ENCODE measurements at regions not wholly inside any gene's neighbourhood (a gene's known extent, or its start where the extent isn't known, plus 50 kb on each side); places are given as distances from the start of the nearest gene placed in this dataset.

DNA sequence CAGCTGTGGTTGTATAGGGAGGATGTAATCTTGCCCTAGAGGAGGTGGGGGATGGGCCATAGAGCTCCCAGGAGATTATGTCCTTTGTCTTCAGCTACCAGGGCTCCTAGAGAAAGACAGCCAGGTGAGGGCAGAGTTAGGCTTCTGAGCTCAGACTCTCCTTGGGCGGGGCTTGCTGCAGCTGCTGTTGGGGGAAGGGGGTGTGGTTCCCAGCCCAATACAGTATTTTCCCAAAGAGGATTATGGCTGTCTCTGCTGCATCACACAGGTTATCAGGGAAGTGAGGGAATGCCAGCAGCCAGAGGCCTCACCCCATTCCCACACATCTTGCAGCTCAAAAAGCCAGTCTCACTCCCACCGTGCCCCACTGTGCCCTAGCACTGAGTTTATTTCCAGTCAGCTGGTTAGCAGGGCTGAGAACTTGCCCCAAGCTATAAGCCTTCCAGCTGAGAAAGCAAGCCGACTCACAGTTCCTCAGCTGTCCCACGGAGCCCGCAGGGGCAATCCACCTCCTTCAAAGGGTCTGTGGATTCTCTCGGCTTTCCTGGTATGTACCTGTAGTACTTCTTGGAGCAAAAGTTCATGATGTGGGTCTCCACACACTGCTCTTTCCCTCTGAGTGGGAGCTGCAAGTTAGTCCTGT, 217.3 kb upstream of the CPNE8 start:
- Mint-ChIP-seq H3K36me3 (no peaks in the 10 kb centered on the region), H3K4me3 (no peak overlapping the region), H3K27me3 (peaks cover 1% of the 10 kb centered on the region), H3K4me1 (ENCODE audit: low read depth) (no peaks in the 10 kb centered on the region), H3K9me3 (no peaks in the 10 kb centered on the region), H3K27ac (no peak overlapping the region)
- CTCF ChIA-PET, result no interaction called here
- no peak for DNase-seq
- POLR2A ChIA-PET, result no interaction called here
- intact Hi-C loops (cut with micrococcal nuclease), result no loop called here

DNA sequence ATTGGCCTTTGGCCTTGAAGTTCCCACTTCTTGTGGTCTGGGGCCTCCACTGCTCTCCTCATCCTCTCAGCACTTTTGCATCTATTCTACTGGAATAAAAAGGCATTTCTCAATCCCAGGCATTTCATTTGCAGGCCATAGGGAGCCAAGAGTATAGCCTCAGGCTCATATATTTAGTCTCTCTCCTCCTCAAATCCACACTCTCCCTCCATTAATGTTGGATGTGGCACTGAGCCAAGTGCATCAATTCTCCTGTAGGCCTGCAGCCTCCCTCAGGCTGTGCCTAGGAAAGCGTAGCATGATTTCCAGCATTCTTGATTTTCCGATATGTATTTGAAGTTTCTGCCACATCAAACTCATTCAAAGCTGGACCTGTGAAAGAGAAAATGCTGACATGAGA, 211.5 kb upstream of the CPNE8 start:
- Mint-ChIP-seq H3K4me1 (ENCODE audit: low read depth) (no peaks in the 10 kb centered on the region), H3K9me3 (no peaks in the 10 kb centered on the region), H3K4me3 (no peak overlapping the region), H3K27ac (no peak overlapping the region), H3K36me3 (no peaks in the 10 kb centered on the region), H3K27me3 (no peaks in the 10 kb centered on the region)
- intact Hi-C loops (cut with micrococcal nuclease), result no loop called here
- ChIA-PET POLR2A (no interaction called here), CTCF (no interaction called here)
- no peak for DNase-seq

DNA sequence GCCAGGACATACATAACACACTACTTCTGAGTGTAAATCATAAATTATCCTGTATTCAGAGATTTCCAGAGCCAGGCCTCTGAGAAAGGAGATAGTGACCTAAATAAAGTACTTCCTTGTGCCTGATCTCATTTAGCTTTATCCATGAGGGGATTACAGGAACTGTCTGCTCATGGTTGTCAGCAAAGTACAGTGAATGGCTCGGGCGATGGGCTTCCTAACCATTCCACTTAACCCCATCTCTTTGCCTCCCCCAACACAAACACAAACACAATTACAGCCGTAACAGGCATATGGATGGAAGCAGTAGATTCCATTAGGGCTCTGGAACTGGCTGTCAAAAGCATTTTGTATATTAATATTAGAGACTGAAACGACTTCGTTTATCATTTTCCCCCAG, 206.7 kb upstream of the CPNE8 start:
- CTCF ChIA-PET, result no interaction called here
- no peak overlapping the region for H3K27ac Mint-ChIP-seq
- no peaks in the 10 kb centered on the region for H3K36me3 Mint-ChIP-seq
- intact Hi-C loops (cut with micrococcal nuclease), result no loop called here
- H3K9me3 Mint-ChIP-seq, result no peaks in the 10 kb centered on the region
- no peak for DNase-seq
- no peaks in the 10 kb centered on the region for H3K4me1 Mint-ChIP-seq (ENCODE audit: low read depth)
- H3K27me3 Mint-ChIP-seq, result no peaks in the 10 kb centered on the region
- POLR2A ChIA-PET, result no interaction called here
- no peak overlapping the region for H3K4me3 Mint-ChIP-seq

DNA sequence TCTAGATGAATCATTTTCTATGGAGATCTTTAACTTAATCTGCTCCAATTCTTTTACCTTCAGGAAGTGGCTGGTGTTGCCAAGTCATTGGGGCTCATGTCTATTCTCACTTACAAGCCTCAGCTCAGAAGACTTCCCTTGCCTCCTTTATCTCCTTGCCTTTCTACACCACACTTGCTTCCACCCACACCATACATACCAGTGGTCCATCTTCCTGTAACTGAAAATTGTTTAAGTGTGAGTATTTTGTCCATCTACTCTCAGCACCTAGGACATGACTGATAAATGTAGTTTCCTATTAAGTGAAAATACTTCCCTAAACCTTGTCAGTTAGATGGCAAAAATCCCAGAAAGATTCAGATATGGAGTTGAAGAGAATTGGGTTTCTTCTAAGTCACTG, 199.7 kb upstream of the CPNE8 start:
- ChIA-PET POLR2A (no interaction called here), CTCF (interaction anchor here (0.6 to 2.5 kb wide), 3 partner anchors 168 to 777 kb away, joined by 3 to 16 read pairs (median 7); no protein-coding TSS in a partner anchor)
- peaks cover 2% of the 10 kb centered on the region for H3K9me3 Mint-ChIP-seq
- intact Hi-C loops (cut with micrococcal nuclease), result no loop called here
- H3K4me3 Mint-ChIP-seq, result no peak overlapping the region
- DNase-seq, result no peak
- H3K27ac Mint-ChIP-seq, result no peak overlapping the region
- no peaks in the 10 kb centered on the region for H3K36me3 Mint-ChIP-seq
- H3K27me3 Mint-ChIP-seq, result no peaks in the 10 kb centered on the region
- peaks cover 3% of the 10 kb centered on the region for H3K4me1 Mint-ChIP-seq (ENCODE audit: low read depth)

DNA sequence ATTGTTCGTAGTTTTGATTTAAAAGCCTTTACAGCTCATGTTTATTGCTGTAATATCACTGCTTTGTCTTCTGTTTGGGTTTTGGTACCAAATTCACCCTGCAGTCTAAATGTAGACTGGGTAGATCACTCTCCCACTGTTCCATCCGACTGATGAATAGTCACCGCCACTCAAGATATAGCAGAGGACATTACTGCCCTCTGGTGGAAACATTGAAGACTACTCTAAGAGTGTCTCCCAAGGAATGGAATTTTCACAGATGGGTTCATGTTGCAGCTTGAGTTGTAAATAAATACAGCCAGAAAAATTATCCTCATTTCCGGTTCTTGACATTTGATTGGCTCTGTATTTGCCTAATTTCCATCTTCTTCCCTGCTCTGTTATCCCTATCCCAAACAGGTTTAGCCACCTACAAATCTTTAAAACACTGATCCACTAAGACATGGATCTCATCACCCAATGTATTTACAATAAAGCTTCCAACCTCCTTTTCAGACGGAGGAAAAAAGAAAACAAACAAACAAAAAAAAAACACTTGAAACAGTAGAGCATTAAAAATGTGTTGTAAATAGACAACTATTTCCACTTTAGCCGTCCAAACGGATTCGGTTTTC, 198.3 kb upstream of the CPNE8 start:
- peaks cover 2% of the 10 kb centered on the region for H3K9me3 Mint-ChIP-seq
- CTCF ChIA-PET, result interaction anchor here (0.6 to 3.6 kb wide), 13 partner anchors 12 to 1058 kb away, joined by 3 to 39 read pairs (median 4); partner anchors contain the start of gene CPNE8
- no peak overlapping the region for H3K27ac Mint-ChIP-seq
- DNase-seq, result no peak
- intact Hi-C loops (cut with micrococcal nuclease), result loop anchor here (1.0 to 5.0 kb wide), 4 partner anchors 182 to 966 kb away; partner anchors contain the start of gene CPNE8
- no peak overlapping the region for H3K4me3 Mint-ChIP-seq
- POLR2A ChIA-PET, result no interaction called here
- no peaks in the 10 kb centered on the region for H3K27me3 Mint-ChIP-seq
- no peaks in the 10 kb centered on the region for H3K36me3 Mint-ChIP-seq
- H3K4me1 Mint-ChIP-seq (ENCODE audit: low read depth), result peaks cover 3% of the 10 kb centered on the region

DNA sequence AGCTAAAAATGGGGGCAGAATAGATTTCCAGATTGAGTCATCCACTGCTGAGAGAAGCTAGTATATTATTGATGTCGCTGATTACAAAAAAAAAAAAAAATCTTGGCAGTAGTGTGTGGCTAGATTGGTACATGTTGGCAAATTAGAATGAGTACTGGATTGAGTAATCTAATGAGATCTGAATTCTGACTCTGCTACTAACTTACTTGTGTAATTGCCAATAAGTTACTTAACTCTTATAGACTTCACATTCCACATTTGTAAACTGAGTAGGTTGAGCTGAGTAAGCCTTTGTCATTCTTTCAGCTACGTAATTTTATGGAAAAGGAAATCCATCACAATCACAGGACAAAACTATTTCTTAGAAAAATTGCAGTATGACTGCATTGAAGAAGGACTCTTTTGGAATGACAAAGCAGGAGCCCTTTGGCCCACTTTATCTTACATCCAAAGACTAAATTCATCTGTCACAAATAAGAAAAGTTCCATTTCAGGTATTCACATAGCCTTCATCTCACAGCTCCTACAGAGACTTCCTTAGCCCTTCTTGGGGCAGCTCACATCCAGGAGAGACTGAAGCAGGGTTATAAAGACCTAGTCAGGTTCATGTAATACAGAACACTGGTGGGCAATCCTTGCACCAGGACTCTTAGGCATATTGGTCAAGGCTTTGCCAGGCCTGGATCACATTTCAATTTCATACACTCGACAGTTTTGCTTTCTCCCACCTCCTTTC, 197.3 kb upstream of the CPNE8 start:
- CTCF ChIA-PET, result interaction anchor here (0.6 to 3.6 kb wide), 8 partner anchors 40 to 775 kb away, joined by 3 to 39 read pairs (median 5); partner anchors contain the start of gene CPNE8

DNA sequence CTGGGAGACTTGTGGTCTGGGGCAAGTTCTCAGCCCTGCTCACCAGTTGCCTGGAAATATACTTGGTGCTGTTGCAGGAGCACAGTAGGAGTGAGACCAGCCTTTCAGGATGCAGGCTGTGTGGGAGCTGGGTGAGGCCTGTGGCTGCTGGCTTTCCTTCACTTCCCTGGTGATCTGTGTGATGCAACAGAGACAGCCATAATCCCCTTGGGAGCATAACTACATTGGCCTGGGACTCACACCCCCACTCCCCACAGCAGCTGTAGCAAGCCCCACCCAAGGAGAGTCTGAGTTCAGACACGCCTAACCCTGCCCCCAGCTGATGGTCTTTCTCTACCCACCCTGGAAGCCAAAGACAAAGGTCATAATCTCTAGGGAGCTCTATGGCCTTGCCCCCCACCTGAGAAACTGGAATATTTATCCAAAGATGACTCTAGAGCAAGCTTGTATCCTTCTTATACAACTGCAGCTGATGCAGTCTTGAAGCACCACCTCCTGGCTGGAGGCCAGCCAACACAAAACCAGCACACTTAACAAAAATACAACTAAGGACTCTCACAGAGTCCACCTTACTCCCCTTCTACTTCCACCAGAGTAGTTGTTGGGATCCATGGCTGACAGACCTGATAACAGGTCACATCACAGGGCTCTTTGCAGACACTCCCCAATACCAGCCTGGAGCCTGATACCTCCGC, 190.4 kb upstream of the CPNE8 start:
- no peak overlapping the region for H3K4me3 Mint-ChIP-seq

More for the DNA sequence above, 197.3 kb upstream of the CPNE8 start:
- H3K4me1 Mint-ChIP-seq (ENCODE audit: low read depth), result peaks cover 3% of the 10 kb centered on the region
- peaks cover 2% of the 10 kb centered on the region for H3K9me3 Mint-ChIP-seq
- H3K27ac Mint-ChIP-seq, result no peak overlapping the region
- no peak overlapping the region for H3K4me3 Mint-ChIP-seq
- intact Hi-C loops (cut with micrococcal nuclease), result loop anchor here (1.0 to 5.0 kb wide), 4 partner anchors 181 to 965 kb away; partner anchors contain the start of gene CPNE8
- H3K36me3 Mint-ChIP-seq, result no peaks in the 10 kb centered on the region
- H3K27me3 Mint-ChIP-seq, result no peaks in the 10 kb centered on the region
- no peak for DNase-seq
- POLR2A ChIA-PET, result no interaction called here

DNA sequence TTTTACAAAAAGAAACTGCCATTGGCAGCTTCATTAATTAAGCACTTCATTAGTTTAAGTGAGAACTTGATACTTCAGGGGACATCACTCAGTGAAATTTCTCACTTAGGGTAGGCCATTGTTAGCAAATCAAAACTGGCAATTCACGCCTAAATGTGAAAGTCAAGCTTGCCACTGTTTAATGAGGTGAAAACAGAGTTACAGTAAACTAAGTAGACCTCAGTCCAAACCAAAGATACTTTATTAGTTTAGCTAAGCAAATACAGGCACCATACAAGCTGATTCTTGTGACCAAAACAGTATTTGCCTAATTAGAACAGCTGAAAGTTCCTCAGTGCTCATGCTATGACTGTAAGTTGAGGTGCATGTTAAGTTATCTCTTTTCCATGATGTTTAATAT, 176.5 kb upstream of the CPNE8 start:
- DNase-seq, result no peak
- POLR2A ChIA-PET, result no interaction called here
- no peak overlapping the region for H3K27ac Mint-ChIP-seq
- no peaks in the 10 kb centered on the region for H3K36me3 Mint-ChIP-seq
- no peaks in the 10 kb centered on the region for H3K27me3 Mint-ChIP-seq
- H3K4me1 Mint-ChIP-seq (ENCODE audit: low read depth), result no peaks in the 10 kb centered on the region
- H3K9me3 Mint-ChIP-seq, result no peaks in the 10 kb centered on the region
- no peak overlapping the region for H3K4me3 Mint-ChIP-seq
- CTCF ChIA-PET, result no interaction called here
- intact Hi-C loops (cut with micrococcal nuclease), result no loop called here

More for the DNA sequence above, 190.4 kb upstream of the CPNE8 start:
- intact Hi-C loops (cut with micrococcal nuclease), result no loop called here
- POLR2A ChIA-PET, result no interaction called here
- CTCF ChIA-PET, result no interaction called here
- DNase-seq, result no peak
- Mint-ChIP-seq H3K27me3 (peaks cover 2% of the 10 kb centered on the region), H3K9me3 (no peaks in the 10 kb centered on the region), H3K36me3 (no peaks in the 10 kb centered on the region), H3K4me1 (ENCODE audit: low read depth) (no peaks in the 10 kb centered on the region), H3K27ac (no peak overlapping the region)

DNA sequence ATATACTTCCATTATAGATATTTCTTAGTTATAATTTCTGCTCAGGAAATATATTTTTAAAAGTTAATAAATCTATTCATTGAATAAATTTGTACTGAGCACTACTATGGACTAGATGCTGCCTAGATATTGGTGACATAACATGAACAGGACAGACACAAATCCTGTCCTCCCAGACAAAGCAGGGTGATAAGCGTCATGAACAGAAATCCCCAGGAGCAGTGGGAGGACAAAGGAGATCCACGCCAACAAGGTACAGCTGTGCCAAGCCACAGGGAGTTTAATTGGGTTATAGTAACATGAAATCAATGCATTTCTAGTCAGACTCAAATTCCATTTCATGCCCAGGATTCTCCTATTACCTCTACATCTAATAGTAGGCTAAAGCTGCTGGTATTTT, 171.8 kb upstream of the CPNE8 start:
- Mint-ChIP-seq H3K4me1 (ENCODE audit: low read depth) (no peaks in the 10 kb centered on the region), H3K27ac (no peak overlapping the region), H3K4me3 (no peak overlapping the region), H3K27me3 (no peaks in the 10 kb centered on the region), H3K9me3 (no peaks in the 10 kb centered on the region), H3K36me3 (no peaks in the 10 kb centered on the region)
- intact Hi-C loops (cut with micrococcal nuclease), result no loop called here
- POLR2A ChIA-PET, result no interaction called here
- no peak for DNase-seq
- CTCF ChIA-PET, result no interaction called here

DNA sequence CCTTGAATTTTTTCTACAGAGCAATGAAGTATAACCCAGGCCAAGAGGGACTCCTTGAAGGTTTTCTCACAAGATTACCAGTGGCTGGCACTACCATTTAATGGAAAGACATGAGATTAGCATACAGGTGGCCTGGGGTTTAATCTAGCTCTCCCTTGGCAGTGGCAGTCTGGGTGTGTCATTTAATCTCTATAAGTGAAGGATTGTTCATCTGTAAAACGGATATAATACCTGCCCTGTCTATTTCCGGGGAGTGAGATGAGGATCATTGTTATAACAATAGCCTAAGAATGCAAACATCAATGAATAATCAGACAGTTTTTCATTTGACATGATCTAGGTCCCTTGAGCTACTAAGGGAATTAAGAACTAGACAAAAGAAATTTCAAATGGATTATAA, 168.7 kb upstream of the CPNE8 start:
- Mint-ChIP-seq H3K36me3 (no peaks in the 10 kb centered on the region), H3K4me1 (ENCODE audit: low read depth) (no peaks in the 10 kb centered on the region)
- CTCF ChIA-PET, result no interaction called here

DNA sequence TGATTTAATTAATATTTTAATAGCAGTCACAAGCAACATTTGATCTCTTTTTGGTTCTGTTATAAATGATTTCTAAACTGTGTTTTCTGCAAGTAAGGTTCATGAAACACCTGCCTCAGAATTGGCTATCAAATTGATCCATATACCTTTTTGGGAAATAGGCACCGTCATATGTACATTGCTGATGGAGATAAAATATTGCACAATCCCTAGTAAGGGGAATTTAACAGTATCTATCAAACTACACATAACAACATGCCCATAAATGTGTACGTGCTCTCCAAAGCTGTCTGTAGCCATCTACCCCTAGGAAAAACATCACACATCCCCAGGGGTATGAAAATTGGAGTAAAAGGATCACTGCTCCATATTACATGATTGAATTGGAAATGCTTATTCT, 167.3 kb upstream of the CPNE8 start:
- H3K27ac Mint-ChIP-seq, result no peak overlapping the region
- ChIA-PET CTCF (no interaction called here), POLR2A (no interaction called here)

More for the DNA sequence above, 168.7 kb upstream of the CPNE8 start:
- no peak overlapping the region for H3K4me3 Mint-ChIP-seq
- intact Hi-C loops (cut with micrococcal nuclease), result no loop called here
- no peaks in the 10 kb centered on the region for H3K9me3 Mint-ChIP-seq
- POLR2A ChIA-PET, result no interaction called here
- H3K27me3 Mint-ChIP-seq, result no peaks in the 10 kb centered on the region
- H3K27ac Mint-ChIP-seq, result no peak overlapping the region
- DNase-seq, result no peak

DNA sequence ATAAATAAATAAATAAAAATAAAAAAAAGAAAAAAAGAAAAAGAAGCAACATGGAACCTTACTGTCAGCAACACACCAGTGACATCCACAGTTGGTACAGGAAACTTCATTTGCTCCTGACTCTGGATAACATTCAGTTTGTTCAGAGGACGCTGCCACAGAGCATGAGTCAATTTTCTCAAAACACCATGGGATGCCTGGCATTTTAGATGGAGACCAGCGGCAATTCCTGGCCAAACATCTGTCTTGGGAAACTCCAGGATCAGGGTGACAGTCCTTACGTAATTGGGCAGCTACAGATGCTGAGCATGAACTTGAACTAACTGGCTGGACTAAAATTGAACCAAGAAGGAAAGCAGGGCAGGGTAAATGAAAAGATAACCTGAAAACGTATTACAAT, 166.2 kb upstream of the CPNE8 start:
- H3K4me1 Mint-ChIP-seq (ENCODE audit: low read depth), result no peaks in the 10 kb centered on the region
- H3K27ac Mint-ChIP-seq, result no peak overlapping the region
- ChIA-PET CTCF (no interaction called here), POLR2A (no interaction called here)
- intact Hi-C loops (cut with micrococcal nuclease), result no loop called here
- no peaks in the 10 kb centered on the region for H3K9me3 Mint-ChIP-seq
- no peak overlapping the region for H3K4me3 Mint-ChIP-seq
- H3K27me3 Mint-ChIP-seq, result no peaks in the 10 kb centered on the region
- no peak for DNase-seq
- no peaks in the 10 kb centered on the region for H3K36me3 Mint-ChIP-seq

More for the DNA sequence above, 167.3 kb upstream of the CPNE8 start:
- intact Hi-C loops (cut with micrococcal nuclease), result no loop called here
- Mint-ChIP-seq H3K4me1 (ENCODE audit: low read depth) (no peaks in the 10 kb centered on the region), H3K4me3 (no peak overlapping the region), H3K9me3 (no peaks in the 10 kb centered on the region), H3K36me3 (no peaks in the 10 kb centered on the region), H3K27me3 (no peaks in the 10 kb centered on the region)
- no peak for DNase-seq

All from activated CD4-positive, alpha-beta memory T cell treated with anti-CD3 and anti-CD28 coated beads for 36 hours (primary cell).